Hepatocyte (in vitro differentiated cells): ENCODE measurements at regions not wholly inside any gene's neighbourhood (a gene's known extent, or its start where the extent isn't known, plus 50 kb on each side); places are given as distances from the start of the nearest gene placed in this dataset.

Source experiments
- EZH2 ChIP-seq: fragments of 200-600 bp; sonication (generic); IDR thresholded peaks from 2 replicates; pipeline ENCODE4 v1.6.1; 2016; ENCODE audit warnings: antibody characterized with exemption, mild to moderate bottlenecking, borderline replicate concordance
- TF ChIP-seq, protein P1 (sequence below): fragments of 200-600 bp; sonication (generic); IDR thresholded peaks from 2 replicates; pipeline ENCODE4 v1.5.1; 2016; ENCODE audit warnings: antibody characterized with exemption, mild to moderate bottlenecking; ENCODE audit not compliant: poor library complexity

DNA sequence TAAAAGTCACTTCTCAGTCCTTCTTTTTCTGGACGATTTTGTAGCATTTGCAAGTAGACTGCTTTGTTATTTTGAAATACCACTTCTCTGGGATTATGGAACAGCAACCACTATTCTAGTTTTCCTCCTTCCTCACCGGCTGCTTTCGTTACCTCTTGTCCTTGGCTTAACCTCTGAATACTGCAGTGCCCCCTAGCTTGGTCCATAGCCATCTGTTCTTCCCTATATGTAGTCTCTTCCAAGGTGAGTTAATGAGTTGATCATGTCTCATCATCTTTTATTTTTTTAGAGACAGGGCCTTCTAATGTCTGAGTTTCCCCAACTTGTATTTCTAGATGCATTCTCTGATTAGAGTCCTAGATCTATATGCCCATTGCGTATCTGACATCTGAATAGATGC is 694.3 kb downstream of the NTRK3 start:
- TF ChIP-seq, protein P1, sequence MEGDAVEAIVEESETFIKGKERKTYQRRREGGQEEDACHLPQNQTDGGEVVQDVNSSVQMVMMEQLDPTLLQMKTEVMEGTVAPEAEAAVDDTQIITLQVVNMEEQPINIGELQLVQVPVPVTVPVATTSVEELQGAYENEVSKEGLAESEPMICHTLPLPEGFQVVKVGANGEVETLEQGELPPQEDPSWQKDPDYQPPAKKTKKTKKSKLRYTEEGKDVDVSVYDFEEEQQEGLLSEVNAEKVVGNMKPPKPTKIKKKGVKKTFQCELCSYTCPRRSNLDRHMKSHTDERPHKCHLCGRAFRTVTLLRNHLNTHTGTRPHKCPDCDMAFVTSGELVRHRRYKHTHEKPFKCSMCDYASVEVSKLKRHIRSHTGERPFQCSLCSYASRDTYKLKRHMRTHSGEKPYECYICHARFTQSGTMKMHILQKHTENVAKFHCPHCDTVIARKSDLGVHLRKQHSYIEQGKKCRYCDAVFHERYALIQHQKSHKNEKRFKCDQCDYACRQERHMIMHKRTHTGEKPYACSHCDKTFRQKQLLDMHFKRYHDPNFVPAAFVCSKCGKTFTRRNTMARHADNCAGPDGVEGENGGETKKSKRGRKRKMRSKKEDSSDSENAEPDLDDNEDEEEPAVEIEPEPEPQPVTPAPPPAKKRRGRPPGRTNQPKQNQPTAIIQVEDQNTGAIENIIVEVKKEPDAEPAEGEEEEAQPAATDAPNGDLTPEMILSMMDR, result no peak
- TF ChIP-seq EZH2, result no peak
